Fibroblast of villous mesenchyme (primary cell): ENCODE measurements at regions not wholly inside any gene's neighbourhood (a gene's known extent, or its start where the extent isn't known, plus 50 kb on each side); places are given as distances from the start of the nearest gene placed in this dataset.

Source experiments
- DNase-seq: peaks from one replicate; pipeline ENCODE4 v3.0.0-alpha.2; 2010; ENCODE audit warnings: low read depth
- H3K4me3 ChIP-seq: 2 replicates; pipeline ENCODE4 v1.5.1; 2011; ENCODE audit warnings: low read depth, mild to moderate bottlenecking, low read length
- TF ChIP-seq, protein P1 (sequence below): IDR thresholded peaks from 2 replicates; pipeline ENCODE4 v1.5.1; 2012; ENCODE audit warnings: low read depth, mild to moderate bottlenecking, low read length; ENCODE audit not compliant: insufficient read depth

DNA sequence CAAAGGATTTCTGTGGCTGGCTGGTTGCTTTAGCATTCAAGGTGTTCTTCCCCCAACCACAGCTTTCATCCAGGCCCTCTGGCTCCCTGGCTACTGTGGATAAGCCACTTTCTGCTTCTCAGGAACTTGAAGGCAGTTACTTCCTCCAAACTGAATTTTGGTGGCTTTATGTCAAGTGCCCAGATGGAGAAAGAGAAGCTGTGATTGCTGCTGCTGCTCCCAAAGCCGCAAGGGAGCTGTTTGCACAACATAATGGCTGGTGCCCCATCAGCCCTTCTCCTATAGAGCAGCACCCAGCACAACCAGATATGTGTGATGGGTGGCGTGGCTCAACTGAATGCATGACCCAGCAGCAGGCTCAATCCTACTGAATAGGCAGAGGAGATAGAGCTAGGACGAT is 465.2 kb downstream of the MAFB start:
- DNase-seq = no peak
- H3K4me3 ChIP-seq = no peak overlapping the region
- TF ChIP-seq, protein P1, sequence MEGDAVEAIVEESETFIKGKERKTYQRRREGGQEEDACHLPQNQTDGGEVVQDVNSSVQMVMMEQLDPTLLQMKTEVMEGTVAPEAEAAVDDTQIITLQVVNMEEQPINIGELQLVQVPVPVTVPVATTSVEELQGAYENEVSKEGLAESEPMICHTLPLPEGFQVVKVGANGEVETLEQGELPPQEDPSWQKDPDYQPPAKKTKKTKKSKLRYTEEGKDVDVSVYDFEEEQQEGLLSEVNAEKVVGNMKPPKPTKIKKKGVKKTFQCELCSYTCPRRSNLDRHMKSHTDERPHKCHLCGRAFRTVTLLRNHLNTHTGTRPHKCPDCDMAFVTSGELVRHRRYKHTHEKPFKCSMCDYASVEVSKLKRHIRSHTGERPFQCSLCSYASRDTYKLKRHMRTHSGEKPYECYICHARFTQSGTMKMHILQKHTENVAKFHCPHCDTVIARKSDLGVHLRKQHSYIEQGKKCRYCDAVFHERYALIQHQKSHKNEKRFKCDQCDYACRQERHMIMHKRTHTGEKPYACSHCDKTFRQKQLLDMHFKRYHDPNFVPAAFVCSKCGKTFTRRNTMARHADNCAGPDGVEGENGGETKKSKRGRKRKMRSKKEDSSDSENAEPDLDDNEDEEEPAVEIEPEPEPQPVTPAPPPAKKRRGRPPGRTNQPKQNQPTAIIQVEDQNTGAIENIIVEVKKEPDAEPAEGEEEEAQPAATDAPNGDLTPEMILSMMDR = no peak

DNA sequence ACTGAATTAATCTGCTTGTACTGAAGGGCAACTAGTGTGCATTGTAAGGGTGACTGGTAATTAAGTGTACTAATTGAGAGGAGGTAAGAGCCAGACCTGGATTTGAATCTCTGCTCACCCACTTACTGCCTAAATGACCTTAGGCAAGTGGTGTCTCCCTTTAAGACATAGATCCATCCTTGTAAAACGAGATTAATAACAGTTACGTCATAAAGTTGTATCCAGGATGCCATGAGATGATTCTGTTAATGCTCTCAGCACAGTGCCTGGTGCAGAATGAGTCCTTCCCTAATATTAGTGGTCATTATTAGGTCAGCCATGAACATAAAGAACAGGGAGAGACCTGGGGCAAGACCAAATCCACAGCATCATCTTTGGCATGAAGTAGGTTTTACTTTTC is 470.1 kb downstream of the MAFB start:
- TF ChIP-seq, protein P1 = no peak
- H3K4me3 ChIP-seq = no peak overlapping the region
- no peak for DNase-seq

DNA sequence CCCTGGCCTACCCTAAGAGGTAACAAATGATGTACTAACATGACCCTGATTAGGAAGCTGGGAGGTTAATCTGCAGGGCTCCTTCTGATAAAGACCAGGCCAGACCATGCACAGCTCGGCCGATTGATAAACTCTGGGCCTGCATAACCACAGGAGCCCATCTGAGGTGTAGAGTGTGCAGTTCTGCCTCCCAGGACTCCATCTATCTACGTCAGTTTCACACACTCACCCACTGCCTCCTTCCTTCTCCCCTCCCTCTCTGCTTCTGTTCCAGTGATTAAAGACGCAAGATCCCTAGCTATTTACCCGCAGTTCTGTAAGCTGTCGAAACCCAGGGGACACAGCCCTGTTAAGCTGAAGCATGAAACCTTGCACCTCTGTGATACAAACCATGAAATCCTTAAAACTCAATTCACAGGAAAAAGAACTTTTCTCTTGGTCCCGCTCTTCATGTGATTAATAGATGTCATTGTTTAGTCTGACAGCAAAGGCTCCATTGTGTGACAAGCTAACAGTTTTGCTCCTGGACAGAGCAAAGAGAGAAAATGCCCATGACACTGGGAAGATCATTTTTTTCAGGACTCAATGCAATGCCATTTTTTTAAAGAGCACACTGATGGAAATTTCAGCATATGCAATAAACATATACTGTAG is 470.6 kb downstream of the MAFB start:
- no peak overlapping the region for H3K4me3 ChIP-seq
- TF ChIP-seq, protein P1 = no peak
- no peak for DNase-seq

DNA sequence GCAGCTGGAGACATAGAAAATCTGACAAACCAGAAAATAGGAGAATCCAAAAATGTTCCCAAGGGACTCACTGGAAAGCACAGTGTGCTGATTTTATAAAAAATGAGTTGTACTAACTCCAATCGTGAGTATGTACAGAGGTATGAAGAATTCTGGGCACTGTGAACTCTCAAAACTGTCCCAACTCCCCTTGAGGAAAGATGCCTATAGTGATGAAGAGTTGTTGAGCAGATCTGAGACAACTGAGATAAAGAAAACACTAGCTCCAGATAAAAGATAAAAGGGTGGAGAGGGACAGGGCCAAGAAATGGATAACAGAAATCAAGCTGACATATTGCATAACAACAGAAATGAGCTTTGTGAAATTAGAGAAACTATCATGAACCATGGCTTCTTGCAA is 481.4 kb downstream of the MAFB start:
- TF ChIP-seq, protein P1 = no peak
- DNase-seq = no peak
- H3K4me3 ChIP-seq = no peak overlapping the region

DNA sequence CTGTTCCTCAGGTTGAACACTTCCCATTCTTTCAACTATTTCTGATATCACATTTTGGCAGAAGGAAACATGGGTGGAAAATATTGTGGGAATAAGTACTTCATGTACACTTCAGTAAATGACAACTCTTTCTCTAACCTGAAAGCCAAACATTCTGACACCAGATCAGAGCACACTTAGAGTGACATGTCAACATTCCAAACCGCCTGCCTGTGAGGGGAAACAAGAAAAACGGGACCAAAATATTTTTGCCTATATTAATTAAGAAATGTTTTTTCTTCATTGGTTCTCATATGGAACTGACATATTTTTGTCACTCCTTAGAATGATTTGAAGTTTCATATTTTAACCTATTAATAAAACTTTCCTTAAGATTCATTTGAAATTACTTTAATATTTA is 483.1 kb downstream of the MAFB start:
- H3K4me3 ChIP-seq = no peak overlapping the region
- DNase-seq = no peak
- TF ChIP-seq, protein P1 = no peak

DNA sequence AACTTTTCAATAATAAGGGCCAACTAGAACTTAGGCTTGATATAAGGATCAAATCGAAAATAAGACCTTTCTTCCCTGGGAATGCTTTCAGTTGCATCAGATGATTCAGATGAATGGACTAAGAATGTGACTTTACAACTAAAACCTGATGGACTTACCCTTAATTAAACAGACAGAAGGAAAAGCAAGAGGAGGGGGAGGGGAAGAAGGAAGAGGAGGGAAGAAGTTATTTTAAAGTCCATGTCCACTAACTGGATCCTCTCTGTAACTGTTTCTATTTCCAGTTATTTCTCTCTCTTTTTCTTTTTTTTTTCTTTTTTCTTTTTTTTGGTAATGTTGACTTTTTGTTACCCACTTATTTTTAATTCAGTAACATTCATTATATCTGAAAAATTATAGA is 486.0 kb downstream of the MAFB start:
- DNase-seq = no peak
- no peak overlapping the region for H3K4me3 ChIP-seq
- TF ChIP-seq, protein P1 = no peak

DNA sequence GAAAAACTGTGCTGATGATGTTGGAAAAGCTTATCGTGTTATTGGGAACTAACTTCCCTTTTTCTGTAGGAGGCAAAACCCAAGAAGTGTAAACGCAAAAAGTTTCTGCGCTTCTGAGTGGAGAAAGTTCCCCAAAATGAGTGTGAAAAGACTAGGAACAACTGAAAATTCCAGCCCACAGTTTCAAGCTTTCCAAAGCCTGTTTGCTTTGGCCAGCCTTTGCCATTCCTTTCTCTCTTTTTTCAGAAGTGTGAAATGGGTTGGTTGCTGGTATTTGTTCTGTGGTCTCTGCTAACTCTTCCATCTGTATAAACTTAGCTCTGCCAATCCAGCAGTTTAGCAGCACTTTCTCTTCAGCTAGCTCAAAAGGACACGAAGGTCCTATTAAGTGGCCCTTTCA is 491.3 kb downstream of the MAFB start:
- TF ChIP-seq, protein P1 = no peak
- no peak overlapping the region for H3K4me3 ChIP-seq
- no peak for DNase-seq
